ENCODE measurements at regions not wholly inside any gene's neighbourhood (a gene's known extent, or its start where the extent isn't known, plus 50 kb on each side); places are given as distances from the start of the nearest gene placed in this dataset.
A peak's percentile ranks its signal among the peaks of the same experiment; 100 is the strongest.

- DNase-seq (ENCODE audit: low read depth) = no peak
These were observed 84.6 kb upstream of the COL6A5 start for GRCh38 chr3:130260918-130261317.

DNA sequence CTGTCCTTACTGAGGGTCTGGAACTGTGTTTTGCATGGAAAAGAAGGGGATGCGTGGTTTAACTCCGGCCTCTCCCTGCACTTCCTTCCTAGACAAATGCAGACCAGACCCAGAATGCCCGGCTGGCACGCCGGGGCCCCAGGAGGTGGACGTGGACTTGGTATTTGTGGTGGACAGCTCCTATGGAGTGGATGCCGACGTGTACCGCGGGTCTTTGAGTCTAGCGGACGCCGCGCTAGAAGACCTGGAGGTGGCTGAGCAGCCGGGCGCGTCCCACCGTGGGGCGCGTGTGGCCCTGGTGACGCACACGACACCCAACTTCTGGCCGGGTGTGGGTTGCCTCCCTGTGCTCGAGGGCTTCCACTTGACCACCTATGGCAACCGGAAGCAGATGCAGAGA, 81.8 kb upstream of the COL6A5 start:
- DNase-seq (ENCODE audit: low read depth) = no peak

DNA sequence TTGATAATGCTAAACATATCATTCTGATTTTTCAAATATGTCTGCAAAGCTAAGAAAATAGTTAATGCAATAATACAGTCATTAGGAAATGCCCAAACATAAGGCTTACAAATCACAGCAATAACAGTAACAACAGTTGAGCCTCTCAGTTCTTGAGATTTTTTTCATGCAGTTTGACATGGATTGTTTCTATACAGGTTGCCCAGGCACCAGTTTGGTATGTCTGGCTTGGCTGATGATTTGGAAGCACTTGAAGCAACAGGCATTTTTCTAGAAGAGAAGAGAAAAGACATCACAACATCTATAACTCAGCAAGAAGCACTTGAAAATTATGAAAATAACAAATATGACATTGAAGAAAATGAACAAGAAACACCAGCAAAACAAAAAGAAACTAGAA, 78.7 kb upstream of the COL6A5 start:
- no peak for DNase-seq (ENCODE audit: low read depth)

DNA sequence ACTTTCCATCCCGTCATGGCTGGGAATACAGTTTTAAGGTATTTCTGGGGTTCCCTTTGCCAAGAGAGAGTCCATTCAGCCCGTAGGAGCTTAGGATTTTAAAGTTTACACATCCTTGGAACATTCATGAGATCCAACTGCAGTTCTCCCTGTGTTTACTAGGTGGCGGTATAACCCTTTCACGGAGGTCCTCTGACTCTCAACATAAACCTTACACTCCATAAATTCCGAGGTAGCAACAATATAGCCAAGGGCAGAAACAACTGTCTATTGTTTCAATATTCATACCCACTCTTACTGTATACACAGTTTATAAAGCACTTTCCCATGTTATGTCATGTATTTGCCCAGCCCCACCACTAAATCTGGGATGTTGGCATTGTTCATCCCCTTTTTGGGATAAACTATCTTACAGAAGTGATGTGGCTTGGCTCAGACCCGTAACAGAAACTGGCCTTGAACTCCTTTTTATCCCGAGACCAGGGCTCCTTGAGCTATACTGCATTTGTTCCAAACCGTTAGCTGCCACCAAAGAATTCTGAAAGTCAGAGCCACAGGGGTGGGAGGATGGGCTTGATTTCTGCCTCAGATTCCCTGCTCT, 69.2 kb upstream of the COL6A5 start:
- peak; percentile 31 for DNase-seq (ENCODE audit: low read depth)

- no peak for DNase-seq (ENCODE audit: low read depth)
These were observed 56.8 kb upstream of the COL6A5 start for GRCh38 chr3:130288670-130289069.

GRCh38 chr3:130291148-130291547, 54.3 kb upstream of the COL6A5 start:
- DNase-seq (ENCODE audit: low read depth) = no peak

GRCh38 chr3:130293247-130293646, 52.2 kb upstream of the COL6A5 start:
- DNase-seq (ENCODE audit: low read depth) = no peak
